ENCODE measurements at regions not wholly inside any gene's neighbourhood (a gene's known extent, or its start where the extent isn't known, plus 50 kb on each side); places are given as distances from the start of the nearest gene placed in this dataset.
A peak's percentile ranks its signal among the peaks of the same experiment; 100 is the strongest.

GRCh38 chr4:111813555-111814140, 331.6 kb upstream of the FAM241A start:
- DNase-seq (ENCODE audit: low read depth in 2 of 3, low spot score in 2 of 3), result no peak

DNA sequence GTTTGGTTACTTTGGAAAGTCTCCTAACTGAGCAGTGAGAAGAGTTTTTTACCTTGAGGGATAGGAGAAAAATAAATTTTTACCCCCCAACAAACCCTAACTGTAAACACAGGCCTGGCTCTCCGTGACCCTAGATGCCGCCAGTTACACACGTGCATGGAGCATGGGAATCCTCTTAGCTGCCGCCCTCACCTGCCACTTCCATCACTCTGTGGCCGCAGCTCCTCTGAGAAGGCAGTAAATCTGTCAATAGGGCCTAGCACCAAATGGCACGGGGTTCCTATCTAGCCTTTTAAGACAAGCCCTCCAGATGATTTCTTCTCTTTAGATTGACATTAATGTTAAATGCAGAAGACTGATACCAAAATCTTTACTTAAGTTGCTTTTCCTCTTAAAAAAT, 330.3 kb upstream of the FAM241A start:
- DNase-seq (ENCODE audit: low read depth in 2 of 3, low spot score in 2 of 3), result no peak

DNA sequence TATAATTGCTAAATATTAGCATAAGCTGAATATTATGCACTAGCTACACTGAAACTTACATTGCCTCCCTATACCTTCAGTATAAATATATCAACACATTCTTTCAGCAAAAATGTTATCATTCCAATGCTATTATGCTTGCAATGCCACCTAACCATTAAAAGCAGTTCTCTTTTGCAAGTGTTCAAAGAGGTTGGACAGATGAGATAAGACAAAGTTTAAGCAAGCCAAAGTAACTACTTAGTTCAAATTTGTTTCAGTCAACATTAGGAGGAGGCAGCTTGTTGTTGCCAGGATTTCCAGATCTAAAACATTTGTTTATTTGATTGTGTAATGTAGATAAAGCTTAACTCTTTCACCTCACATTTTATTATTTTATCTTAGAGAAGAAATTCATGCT, 323.9 kb upstream of the FAM241A start:
- DNase-seq (ENCODE audit: low read depth in 2 of 3, low spot score in 2 of 3), result no peak

GRCh38 chr4:111836601-111837000, 308.7 kb upstream of the FAM241A start:
- no peak for DNase-seq (ENCODE audit: low read depth in 2 of 3, low spot score in 2 of 3)

GRCh38 chr4:111837761-111838160, 307.5 kb upstream of the FAM241A start:
- DNase-seq (ENCODE audit: low read depth in 2 of 3, low spot score in 2 of 3), result no peak

GRCh38 chr4:111838406-111838930, 306.8 kb upstream of the FAM241A start:
- no peak for DNase-seq (ENCODE audit: low read depth in 2 of 3, low spot score in 2 of 3)

GRCh38 chr4:111839141-111839540, 306.1 kb upstream of the FAM241A start:
- DNase-seq (ENCODE audit: low read depth in 2 of 3, low spot score in 2 of 3), result no peak

GRCh38 chr4:111842336-111842735, 302.9 kb upstream of the FAM241A start:
- DNase-seq (ENCODE audit: low read depth in 2 of 3, low spot score in 2 of 3), result no peak

DNA sequence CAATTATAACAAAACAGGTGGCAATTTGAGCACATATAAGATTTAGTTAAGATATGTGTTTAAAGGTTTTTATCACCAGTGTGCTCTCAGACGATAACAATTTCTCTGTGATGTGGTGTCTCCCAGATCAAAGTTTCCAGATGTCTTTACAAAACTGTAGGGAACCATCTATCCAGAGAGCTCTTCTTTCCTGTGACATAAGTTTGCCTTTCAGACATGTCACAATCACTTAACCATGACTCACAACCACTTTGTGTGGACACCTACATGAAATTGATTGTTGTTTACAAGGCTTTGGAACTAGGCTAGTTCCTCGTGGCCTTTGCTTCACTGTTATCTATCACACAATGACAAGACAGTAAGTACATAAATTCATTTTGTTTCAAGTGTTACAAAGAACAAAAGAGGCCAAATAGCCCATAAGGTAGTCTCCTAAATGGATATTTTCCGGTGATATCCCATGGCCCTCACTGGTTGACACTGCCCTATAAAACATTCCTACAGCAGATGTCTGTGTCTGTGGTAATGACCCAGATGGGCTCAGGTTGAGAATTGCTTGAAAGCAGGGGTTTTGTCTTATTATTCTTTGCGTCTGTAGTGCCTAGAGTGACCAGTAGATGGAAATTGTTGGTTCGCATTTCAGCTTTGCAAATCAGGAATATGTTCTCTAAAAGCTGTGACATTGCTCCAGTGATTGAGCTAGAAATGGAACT, 297.8 kb upstream of the FAM241A start:
- DNase-seq (ENCODE audit: low read depth in 2 of 3, low spot score in 2 of 3), result peak in 1 of 3 donors; percentile 3

- DNase-seq (ENCODE audit: low read depth in 2 of 3, low spot score in 2 of 3), result no peak
Observed at GRCh38 chr4:111849746-111850284, 295.4 kb upstream of the FAM241A start.

DNA sequence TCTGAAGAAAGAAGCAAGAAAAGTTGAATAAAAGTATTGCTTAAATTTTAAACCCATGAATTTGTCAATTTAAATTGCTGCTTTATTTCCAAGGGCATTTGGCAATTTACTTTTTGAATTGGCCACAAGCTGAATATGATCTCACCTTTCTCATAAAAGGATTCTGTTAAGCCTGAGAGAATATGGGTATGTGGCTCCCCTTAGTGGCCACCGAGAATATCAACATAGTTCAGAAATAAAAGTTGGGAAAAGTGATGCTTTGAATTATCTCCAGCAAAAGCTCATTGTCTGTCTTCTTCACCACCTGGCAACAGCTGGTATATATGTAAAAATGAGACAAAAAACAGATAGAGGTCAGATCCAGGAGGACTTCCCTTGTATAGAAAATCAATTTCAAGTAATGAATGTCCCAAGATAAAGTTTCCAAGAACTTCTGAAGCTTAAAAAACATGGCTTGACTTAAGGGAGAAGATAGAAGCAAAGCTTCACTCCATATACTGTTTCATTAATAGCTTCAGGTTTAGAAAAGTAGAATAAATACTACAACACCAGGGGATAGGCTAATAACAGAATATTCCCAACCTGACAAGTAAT, 290.7 kb upstream of the FAM241A start:
- peak in 2 of 3 donors; percentile 9 to 26 for DNase-seq (ENCODE audit: low read depth in 2 of 3, low spot score in 2 of 3)

GRCh38 chr4:111855308-111855707, 289.9 kb upstream of the FAM241A start:
- no peak for DNase-seq (ENCODE audit: low read depth in 2 of 3, low spot score in 2 of 3)

DNA sequence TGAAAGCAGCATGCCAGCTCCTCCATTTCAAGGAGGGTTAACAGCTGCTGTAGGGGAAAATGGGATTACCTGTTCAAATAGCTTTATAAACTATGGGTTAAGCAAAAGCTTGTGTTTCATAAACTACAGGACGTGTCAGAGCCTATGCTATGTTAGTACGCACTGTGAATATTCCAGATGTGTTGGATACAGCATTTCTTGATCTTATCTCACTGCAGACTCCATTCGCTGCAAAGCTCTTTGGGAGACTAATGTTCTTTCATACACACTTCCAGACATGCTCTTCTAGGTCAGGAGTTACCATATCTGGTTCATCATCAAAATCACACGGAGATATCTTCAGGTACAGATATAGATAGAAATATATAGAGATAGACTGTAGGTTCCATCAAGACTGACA, 281.2 kb upstream of the FAM241A start:
- DNase-seq (ENCODE audit: low read depth in 2 of 3, low spot score in 2 of 3), result no peak

- DNase-seq (ENCODE audit: low read depth in 2 of 3, low spot score in 2 of 3), result no peak
Observed at GRCh38 chr4:111869339-111869738, 275.9 kb upstream of the FAM241A start.

DNA sequence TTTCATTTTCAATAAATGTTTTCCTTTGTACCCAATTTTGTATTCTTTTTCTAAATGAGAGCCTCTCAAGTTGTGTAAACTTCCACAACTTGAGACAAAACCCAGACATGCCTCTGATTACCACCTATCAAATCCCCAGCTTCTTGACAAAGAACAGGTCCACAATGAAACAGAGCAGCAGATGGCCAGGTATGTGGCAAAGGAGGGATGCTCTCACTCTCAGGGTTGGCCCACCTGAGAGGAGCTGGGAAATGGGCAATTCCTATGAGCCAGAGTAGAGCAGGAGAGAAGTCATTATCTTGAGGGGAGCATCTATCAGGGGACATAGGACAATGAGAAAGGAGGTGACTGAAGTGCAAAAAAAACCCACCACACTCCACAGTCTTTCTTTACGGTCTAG, 273.5 kb upstream of the FAM241A start:
- no peak for DNase-seq (ENCODE audit: low read depth in 2 of 3, low spot score in 2 of 3)

DNA sequence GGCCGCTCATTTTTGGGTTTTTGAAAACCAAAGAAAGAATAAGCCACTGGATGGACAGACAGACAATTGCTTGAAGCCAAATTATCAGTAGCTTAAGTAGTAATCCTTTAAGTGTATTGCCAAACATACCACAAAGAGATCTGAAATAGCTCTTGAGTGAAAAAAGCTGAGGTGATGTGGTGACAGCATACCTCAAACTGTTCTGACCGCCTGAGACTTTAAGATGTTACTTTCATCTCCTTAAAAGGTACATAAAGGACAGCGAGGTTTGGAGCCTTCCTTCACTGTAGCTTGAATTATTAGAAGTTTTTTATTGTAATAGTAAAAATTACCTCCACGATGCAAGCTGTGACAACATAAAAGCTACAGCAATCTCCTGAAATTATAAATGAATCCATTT, 271.5 kb upstream of the FAM241A start:
- no peak for DNase-seq (ENCODE audit: low read depth in 2 of 3, low spot score in 2 of 3)

DNA sequence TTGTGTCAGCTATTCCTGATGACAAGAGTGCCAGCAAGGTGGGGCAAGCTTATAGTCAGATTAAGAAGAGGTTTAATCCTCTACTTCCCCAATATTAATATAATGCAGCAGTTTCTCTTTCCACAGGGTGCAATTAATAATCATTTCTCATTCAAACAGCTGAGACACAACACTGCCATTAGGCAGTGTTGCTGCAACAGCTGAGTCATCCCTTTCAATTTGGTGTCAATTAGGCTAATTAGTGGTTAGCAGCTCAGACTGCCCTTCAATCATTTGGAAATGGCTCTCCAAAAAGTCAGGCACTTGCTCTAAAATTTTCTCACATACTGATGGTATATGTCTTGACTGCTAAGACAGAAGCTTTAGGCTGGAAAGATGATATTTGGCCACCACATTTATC, 265.7 kb upstream of the FAM241A start:
- no peak for DNase-seq (ENCODE audit: low read depth in 2 of 3, low spot score in 2 of 3)

DNA sequence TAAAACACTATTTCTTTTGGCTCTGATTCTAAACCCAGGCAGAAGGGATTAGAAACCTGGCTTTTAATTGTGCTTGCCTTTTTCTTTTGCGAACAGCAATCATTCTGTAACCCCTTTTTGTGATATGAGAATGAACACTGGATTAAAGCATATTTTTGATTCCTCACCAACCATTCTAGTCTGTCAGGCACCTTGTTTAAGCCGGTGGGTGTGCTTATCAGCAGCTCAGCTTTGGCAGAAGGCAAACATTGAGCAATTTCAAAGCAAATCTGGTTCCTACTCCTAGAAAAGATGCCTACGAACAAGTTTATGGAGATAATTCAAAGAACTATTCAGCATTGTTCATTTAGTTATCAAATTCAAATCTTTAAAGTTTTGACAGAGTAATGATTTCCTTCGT, 265.1 kb upstream of the FAM241A start:
- no peak for DNase-seq (ENCODE audit: low read depth in 2 of 3, low spot score in 2 of 3)

DNA sequence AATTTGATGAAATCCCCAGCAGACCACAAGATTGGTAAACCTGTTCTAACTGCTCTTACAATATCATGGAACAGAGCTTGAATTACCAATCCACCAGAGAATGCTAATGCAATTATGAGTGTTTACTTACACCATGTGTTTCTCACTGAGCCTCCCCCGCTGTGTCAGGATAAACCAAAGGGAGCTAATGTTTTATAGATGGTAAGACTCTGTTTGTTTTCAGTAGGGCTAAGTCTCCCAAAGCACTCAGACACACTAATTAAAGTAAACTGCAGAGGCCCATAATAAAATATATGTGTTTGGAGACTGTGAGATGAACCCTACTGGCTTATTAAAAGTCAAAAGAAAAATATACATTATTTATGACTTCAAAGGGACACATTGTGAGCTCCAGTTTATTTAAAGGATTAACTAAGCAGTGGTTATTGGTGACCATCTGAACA, 261.7 kb upstream of the FAM241A start:
- no peak for DNase-seq (ENCODE audit: low read depth in 2 of 3, low spot score in 2 of 3)

DNA sequence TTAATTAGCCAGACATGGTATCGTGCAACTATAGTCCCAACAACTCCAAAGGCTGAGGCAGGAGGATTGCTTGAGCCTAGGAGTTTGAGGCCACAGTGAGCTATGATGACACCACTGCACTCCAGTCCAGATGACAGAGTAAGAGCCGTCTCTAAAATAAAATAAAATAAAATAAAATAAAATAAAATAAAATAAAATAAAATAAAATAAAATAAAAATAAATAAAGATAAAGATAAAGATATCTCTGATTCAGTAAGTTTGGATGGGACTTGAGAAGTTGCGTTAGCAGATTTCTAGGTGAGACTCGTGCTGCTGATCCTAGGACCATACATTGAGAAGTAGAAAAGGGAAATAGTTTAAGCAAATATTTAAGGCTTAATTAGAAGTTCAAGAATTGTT, 254.8 kb upstream of the FAM241A start:
- DNase-seq (ENCODE audit: low read depth in 2 of 3, low spot score in 2 of 3), result no peak

DNA sequence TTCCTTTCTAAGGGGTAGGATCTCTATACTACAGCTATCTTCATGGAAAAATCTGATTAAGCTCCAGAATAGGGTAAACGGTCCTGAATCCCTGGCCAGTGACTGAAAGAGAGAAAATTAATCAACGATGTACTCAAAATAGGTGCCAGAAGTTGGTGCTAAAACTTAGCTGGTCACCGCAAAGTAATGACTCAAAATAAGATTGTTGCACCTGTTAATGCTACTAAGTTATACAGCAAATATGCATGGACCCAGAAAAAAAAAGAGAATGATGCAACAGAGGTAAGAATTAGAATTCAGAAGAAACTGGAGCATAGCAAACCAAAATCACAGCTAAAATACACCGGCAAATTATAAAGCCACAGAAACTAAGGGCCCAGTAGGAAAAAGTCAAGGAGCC, 239.7 kb upstream of the FAM241A start:
- no peak for DNase-seq (ENCODE audit: low read depth in 2 of 3, low spot score in 2 of 3)

GRCh38 chr4:111919639-111920038, 225.6 kb upstream of the FAM241A start:
- no peak for DNase-seq (ENCODE audit: low read depth in 2 of 3, low spot score in 2 of 3)

All from hematopoietic multipotent progenitor cell (in vitro differentiated cells).